ENCODE measurements at regions not wholly inside any gene's neighbourhood (a gene's known extent, or its start where the extent isn't known, plus 50 kb on each side); places are given as distances from the start of the nearest gene placed in this dataset.

DNA sequence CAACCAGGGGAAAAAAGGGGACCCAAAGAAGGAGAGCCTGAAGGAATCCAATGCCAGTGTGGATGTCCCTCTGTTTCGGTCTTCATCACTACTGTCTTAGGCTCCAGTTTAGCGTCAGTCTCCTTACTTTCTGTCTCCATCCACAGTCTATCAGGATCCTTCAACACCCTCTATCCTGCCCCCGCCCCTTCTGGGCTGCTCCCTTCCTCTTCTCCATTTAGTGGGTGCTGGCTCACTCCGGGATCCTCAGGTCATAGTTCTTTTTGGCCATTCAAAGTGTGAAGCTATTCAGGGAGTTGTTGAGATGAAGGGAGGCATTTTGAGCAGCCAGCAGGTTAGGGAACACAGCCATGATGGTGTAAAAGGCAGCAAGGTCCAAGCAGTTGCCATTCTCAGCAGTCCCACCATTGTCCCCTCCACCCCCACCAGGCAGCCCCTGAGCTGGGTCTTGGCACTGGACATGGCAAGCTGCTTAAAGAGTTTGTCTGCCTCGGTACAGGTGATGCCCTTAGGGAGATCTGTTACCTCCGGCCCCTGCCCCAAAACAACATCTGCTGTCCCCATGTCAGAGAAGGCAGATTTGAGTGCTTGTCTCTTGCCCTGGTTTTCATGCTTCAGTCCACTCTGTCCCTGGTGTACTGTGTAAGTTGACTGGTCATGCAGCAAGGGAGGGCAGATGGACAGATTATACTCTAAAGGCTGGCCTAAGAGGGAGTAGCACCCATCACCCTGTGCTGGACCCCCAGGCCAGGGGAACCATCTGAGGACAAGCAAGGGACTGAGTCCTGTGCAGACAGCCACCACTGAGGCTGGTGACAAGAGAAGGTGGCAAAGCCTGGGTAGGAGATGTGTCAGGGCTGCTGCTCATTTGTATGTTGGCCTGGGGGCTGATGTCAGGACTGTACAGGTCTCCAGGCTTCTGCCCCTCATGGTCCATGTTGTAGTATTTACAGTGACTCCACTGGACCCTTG is 842.0 kb downstream of the HACE1 start:
- DNase-seq, result no peak

DNA sequence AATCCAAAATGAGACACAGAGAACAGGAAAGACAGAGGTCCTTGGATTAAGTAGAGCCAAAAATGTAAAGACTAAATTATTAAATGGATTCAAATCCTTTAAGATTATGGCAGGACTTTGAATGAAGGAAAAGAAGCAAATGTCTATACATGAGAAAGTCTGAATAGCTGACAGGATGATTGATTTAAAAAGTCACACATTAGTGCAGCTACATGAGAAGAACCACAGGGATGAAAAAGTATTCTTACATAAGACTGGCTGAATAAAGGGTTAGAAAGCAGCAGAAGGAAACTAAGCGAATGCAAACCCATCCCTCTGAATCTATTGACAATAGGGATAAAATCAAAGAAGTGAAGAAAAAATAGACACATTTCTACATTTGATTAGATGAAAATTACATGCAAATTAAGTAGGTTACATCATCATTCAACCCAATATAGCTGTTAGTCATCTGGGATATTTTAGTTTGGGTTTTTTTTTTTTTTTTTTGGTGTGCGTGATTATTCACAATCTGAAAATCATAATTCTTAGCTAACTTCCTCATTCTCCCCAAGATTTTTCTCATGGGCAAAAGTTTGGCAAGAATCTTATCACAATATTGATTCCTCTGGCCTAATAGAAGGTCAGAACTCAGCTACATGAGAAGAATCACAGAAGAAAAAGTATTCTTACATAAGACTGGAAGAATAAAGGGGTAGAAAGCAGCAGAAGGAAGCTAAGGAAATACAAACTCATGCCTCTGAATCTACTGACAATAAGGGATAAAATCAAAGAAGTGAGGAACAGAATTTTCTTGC is 845.4 kb downstream of the HACE1 start:
- DNase-seq, result no peak

DNA sequence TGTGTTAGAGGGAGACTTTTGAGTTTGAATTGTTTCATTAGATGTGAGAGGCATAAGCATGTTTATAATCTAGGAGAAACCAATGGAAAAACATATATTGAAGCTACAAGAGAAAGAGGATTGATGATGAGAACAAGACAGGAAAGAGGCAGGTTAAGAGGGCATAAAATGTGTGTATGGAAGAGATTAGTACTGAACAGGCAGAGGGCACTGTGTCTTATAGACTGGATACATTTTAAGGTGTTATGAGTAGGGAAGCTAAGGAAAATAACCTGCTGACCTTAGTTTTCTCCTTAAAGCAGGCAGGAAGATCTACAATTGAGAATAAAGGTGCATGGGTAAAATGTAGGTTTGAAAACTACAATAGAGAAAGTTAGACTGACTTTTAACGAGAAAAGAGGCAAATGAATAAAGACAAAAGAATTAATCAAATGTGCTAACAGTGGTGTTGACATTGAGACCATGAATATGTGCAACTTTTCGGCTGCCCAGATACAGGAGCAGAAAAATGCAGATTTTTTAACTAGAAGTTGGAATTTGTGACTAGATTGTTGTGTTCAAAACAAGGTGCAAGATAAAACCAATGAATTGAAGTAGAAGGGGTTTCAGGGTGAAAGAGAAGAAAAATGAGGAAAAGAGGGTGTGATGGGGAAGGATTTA is 846.3 kb downstream of the HACE1 start:
- no peak for DNase-seq

DNA sequence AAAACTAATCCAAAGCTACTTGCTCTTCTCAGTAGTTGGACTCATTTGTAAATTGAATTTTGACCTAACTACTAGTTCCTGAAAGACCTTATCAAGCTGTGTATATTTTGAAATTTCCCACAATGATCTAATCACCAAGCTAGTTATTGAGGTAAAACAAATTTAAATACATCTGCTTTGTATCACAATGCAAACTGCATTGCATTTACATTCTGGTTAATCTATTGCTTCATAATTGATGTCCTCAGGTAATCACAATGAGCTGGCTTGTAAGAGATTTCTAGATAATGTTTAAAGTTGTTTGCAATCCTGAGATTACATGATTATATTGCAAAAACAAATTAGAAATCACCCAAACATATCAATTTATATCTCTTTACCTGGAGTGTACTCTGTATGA is 848.8 kb downstream of the HACE1 start:
- no peak for DNase-seq

DNA sequence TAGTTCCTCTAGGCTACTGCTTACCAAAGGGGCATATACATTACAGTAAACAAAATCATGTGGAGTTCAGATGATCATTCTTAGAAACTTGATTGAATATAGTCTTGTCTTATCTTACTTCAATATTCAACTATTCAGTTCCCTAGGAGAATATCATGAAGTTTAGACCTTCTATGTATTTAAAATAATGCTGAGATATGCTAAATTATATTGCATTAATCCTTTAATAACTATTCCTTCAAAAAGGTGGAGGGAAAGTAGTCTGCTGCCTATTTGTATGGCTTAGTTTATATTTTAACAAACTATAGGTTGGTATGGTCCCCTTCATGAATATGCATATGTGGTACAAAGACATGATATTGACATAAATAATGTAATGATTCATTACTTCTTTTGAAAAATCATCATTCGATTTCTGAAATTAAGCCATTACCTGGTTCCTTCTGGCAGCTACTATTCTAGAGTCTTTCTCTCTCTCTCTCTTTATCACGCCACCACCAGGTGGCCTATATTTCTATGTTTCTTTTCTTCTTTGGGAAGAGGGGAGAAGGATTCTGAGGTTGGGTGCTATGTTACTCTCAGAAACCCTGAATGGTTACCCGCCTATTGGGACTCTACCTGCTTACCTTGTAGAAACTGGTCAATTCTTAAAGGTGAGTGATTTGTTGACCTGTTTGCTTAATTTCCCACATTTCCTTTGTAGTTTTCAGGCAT is 855.8 kb downstream of the HACE1 start:
- no peak for DNase-seq

DNA sequence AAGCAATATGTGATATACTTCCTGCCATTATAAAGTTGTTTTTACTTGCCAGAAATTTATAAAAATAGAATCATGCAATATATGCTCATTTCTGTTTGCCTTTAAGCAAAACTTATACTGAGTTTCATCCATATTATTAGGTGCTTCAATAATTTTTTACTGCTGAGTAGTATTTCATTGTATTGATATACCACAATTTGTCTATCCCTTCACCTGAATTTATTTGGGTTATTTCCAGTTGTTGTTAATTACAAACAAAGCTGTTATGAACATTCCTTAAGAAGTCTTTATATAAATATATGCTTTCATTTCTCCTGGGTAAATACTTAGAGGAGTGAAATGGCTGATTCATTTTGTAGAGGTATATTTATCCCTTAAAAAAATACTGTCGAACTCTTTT is 864.1 kb downstream of the HACE1 start:
- no peak for DNase-seq

DNA sequence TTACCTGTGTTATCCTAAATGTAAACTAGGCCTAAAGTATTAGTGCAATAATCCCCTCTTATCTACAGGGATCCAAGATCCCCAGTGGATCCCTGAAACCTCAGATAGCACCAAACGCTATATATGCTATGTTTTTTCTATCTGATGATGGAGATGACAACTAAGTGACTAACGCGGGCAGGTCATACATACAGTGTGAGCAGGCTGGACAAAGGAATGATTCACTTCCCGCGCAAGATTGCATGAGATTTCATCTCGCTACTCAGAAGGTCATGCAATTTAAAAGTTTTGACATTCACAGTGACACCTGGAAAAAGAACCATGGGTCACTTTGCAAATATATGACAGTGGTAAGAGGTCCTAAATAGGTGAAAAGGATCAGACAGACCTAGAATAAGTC is 875.9 kb downstream of the HACE1 start:
- no peak for DNase-seq

DNA sequence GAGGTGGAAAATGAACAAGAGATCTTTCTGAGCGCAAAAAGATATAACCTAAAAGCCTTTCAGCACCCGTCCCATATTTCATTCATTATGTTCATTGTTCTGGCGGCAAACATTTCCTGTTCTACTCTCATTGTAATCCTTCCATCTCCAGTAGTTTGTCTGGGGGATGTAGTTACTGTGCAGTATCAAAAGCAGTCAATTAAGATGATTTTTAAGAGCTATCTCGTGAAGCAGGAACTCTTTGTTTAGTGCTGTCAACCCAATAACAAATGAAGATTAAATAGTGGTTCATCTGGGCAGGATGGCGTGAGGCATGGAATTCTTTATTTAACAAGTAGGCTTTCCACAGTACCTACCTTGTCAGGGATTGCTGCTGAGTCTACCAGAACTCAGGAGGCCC is 876.7 kb downstream of the HACE1 start:
- no peak for DNase-seq

DNA sequence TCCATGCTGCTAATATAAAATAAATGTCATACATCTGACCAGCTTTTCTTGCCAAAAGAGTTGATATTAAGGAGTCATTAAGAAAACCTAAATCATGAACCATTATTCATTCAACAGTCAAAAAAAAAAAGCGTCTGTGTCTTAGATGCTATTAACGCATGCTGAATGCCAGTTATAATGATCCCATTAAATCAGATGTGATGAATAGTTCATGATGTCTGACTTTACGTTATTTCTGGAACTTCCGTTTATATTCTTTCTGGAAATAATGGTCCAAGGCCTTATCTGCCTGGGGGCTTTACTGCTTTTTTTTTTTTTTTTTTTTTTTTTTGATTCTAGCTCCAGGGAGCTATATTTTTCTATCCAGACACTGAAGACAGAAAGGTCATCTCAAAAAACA is 877.1 kb downstream of the HACE1 start:
- DNase-seq, result no peak

DNA sequence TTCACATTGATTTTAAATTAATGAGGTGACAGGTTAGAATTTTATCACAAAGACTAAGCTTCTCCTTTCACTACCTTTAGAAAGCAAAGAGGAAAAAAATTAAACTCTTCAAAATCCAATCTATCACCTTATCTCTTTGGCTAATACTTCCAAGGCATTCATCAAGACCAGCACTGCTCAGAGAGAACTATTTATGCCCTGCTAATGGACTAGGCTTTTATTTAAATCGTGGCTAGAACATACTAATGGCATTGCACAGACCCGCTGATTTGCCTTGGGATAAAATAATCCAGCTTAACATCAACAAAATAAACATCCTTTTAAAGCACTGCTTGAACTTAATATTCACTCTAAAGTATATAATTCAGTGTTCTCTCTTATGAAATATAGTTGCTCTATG is 880.4 kb downstream of the HACE1 start:
- DNase-seq, result no peak

DNA sequence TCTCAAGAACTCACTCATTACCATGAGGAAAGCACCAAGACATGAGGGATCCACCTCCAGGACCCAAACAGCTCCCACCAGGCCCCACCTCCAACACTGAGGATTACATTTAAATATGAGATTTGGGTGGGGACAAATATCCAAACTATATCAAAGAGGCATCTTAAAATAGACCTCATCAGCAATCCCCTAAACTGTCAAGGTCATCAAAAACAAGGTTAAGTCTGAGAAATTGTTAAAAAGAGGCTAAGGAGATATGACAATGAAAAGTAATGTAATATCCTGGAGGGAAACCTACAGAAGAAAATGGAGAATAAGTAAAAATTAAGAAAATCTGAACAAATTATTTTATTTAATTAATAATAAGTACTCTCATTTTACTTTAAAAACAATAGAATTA is 922.3 kb downstream of the HACE1 start:
- DNase-seq, result no peak

DNA sequence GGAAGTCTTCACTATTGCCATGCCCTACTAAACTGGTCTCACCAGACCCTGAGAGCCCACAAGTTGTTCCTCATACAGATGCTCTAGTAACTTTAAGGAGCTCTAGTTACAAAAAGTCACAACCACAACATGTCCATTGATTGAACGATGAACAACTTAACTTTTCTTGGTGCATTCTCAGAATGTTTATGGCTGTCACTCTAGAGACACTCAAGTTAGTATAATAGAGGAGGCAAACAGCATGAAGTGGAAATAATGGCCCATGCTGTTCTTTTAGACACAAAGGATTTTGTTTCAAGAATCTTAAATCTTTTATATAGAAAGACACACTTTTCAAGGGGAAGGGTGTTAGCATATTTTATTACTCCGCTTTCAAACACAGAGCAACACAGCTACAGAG is 934.4 kb downstream of the HACE1 start:
- no peak for DNase-seq

DNA sequence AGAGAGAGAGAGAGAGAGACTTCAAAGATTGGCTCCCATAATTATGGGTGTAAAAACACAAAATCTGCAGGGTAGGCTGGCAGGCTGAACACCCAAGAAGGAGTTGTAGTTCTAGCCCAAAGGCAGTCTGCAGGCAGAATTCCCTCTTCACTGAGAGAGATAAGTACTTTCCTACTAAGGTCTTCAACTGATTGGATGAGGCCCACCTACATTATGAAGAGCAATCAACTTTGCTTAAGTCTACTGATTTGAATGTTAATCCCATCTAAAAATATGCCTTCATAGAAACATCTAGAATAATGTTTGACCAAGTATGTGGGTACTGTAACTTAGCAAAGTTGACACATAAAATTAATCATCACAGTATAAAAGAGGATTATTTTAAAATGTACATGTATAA is 949.7 kb downstream of the HACE1 start:
- DNase-seq, result no peak

DNA sequence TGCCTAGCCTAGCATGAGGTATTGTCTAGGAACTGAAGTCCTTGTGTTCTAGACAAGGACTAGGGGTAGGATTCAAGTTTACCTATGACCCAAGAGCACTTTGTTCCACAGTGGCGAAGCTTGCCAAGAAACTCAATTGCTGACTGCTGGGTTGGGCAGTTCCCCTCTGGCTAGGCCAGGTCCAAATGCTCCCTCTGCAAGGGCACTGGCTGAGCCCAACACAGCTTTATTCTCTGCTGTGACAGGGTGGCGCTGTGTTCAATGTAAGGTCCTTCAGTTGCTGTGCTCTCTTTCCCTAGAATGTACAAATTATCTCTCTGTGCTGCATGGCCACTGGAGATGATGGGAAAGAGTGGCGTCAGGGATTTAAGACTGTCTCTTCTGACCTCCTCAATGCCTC is 950.8 kb downstream of the HACE1 start:
- no peak for DNase-seq

DNA sequence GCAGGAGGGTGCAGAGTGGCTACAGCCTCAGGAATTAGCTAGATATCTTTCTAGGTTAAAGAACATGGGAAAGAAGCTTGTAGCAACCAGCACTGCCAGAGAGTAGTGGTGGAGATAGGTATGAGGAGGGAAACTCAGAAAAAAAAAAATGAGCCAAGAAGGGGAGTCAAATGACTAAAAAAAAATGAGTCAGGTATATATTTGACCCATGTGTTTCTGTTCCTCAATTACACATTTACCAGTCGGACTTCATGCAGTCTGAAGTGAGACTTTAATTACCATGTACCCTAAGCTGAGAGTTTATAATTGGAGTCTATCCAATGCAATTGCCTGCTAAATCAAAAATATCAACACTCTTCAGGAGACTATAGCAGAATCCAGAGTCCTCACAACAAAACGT is 964.6 kb downstream of the HACE1 start:
- DNase-seq, result no peak

DNA sequence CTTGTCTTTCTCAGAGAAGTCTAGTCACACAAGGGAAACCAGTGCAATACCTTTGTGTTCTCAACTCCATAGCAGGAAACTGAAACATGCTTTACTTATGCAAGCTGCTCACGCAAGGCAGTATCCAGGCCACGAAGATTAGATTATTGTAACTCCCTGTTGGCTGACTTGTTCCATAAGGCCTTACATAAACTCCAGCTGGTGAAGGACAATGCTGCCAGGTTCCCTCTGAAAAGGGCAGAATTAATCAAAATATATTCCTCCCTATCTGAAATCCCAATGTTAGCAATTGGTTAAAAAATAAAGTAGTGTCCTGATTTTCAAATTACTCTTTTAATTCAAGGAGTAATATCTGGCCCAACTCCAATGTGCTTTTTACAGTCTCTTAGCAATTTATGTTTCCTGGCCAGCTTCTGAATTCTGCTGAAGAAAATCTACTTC is 966.6 kb downstream of the HACE1 start:
- no peak for DNase-seq

DNA sequence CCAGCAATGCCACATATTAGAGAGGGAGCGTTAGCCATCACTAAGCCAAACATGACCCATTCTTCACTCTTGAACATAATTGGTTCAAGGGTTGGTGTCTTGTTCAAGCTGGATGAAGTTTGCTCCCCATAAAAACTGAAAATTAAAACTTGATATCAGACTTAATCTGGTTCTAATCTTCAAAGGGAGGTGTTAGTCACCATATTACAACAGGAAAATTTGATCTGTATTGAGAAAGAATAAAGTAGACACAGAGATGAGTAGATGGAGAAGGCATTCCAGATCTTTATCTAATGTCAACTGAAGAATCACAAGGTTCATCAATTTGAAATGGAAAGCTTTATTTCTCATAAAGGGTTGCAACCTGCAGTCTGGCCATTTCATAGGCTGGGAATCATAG is 972.8 kb downstream of the HACE1 start:
- DNase-seq, result no peak

DNA sequence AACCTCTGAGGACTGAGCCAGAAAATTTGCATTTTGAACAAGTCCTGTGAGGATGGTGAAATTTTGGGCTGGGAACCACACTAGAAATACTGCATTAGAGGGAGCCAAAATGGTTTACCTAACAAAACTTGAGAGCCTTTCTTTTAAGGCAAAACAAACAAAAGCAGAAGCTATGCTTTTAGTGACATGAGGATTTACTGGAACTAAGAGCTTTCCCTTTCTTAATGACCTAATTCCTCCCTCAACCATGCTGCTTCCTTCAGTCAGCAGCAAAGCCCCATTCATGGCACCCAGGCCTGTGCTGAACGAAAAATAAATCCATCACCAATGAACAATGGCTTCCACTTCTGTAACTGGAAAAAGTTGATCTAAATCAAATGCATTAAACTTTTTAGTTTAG is 974.3 kb downstream of the HACE1 start:
- no peak for DNase-seq

DNA sequence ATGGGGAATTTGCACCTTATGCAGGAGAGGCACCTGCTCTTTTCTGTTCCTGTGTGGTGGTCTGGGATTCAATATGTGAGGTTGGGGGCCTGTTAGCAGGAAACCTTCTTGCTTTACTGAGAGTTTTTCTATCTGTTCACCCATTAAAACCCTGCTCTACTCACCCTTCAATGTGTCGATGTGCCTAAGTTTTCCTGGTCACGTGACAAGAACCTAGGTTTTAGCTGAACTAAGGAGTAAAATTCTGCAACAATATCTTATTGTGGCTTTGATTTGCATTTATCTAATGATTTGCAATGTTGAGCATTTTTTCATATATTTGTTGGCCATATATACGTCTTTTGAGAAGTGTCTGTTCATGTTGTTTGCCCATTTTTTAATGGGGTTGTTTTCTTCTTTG is 979.9 kb downstream of the HACE1 start:
- no peak for DNase-seq

DNA sequence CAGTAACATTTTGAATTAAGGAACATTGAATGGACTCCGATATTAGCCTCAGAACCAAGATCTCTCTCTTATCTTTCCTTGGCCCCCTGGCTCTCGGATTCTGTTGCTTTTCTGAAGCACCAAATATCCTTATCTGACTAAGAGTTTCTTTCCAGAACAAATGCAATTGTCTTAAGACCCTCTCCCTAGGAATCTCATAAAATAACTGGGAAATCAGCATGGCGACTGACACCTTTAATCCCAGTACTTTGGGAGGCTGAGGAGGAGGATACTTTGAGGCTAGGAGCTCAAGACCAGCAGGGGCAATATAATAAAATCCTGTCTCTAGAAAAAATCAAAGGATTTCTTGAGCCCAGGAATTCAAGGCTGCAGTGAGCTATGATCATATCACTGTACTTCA is 984.5 kb downstream of the HACE1 start:
- DNase-seq, result no peak

DNA sequence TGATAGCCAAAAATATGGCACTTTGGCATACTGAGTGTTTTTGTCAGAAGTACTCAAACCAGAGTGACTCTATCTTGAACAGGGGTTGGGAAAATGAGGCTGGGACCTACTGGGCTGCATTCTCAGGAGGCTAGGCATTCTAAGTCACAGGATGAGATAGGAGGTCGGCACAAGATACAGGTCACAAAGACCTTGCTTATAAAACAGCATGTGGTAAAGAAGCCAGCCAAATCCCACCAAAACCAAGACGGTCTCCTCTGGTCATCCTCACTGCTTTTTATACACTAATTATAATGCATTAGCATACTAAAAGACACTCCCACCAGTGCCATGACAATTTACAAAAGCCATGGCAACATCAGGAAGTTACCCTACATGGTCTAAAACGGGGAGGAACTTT is 985.1 kb downstream of the HACE1 start:
- no peak for DNase-seq

DNA sequence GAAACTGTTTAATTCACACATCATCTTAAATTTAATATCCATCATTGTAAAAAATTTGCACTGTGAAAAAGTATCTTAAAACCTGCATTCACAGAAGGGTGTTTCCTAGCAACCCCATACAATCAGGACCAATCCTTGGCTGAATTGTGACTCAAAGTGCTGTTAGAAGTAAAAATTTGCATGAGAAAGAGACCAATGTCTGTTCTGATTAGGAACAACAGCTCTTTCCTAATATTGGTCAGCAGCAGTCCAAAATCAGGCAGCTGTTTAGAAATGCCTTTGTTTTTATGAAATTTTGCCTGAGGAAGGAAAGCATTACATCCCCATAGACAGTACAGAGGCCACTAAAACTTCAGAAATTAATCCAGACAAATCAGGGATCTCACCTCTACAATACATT is 987.0 kb downstream of the HACE1 start:
- DNase-seq, result no peak

DNA sequence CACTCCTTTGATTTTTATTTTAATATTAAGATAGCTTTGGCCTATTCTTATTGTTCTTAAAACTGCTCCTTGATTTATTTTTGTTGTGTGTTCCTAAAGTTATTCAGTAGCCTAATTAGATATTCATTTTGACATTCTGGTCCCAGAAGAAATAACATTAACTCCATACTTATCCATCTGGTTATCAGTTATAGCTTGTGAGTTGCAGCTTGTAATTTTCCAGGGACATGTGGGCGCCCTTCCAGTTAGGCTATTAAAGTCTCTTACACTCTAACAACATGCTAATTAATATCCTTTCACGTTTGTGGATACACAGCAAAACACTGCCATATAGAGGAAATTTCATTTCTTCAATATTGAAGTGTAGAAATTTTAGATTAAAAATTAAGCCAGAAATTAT is 987.5 kb downstream of the HACE1 start:
- DNase-seq, result no peak

All from stimulated activated naive CD4-positive, alpha-beta T cell (primary cell).